Nephron (organoid): ENCODE measurements at regions not wholly inside any gene's neighbourhood (a gene's known extent, or its start where the extent isn't known, plus 50 kb on each side); places are given as distances from the start of the nearest gene placed in this dataset.

ENCODE experiments used
- H3K27ac Mint-ChIP-seq, 3 experiments: 2 replicates each; pipeline ENCODE4 v1.8.0; 2020; ENCODE audit warnings: mixed read lengths in 3 of 3, mild to moderate bottlenecking in 2 of 3, moderate library complexity in 1 of 3
- H3K27me3 Mint-ChIP-seq: 2 replicates; pipeline ENCODE4 v1.8.0; 2021; ENCODE audit warnings: low read depth, mild to moderate bottlenecking, moderate library complexity, mixed read lengths
- H3K36me3 Mint-ChIP-seq: 2 replicates; pipeline ENCODE4 v1.8.0; 2020; ENCODE audit warnings: low read depth, mixed read lengths
- H3K4me1 Mint-ChIP-seq: 2 replicates; pipeline ENCODE4 v1.8.0; 2020; ENCODE audit warnings: mixed read lengths
- H3K4me3 Mint-ChIP-seq, 3 experiments: 2 replicates each; pipeline ENCODE4 v1.8.0; 2020; ENCODE audit warnings: mild to moderate bottlenecking in 3 of 3, mixed read lengths in 3 of 3, moderate library complexity in 2 of 3
- H3K9me3 Mint-ChIP-seq: 2 replicates; pipeline ENCODE4 v1.8.0; 2020; ENCODE audit warnings: mixed read lengths
- CTCF ChIP-seq, 3 experiments: fragments of 200-600 bp; sonication (generic); IDR thresholded peaks; one replicate each; pipeline ENCODE4 v1.5.0; 2021; ENCODE audit warnings: antibody characterized with exemption in 3 of 3; ENCODE audit not compliant: unreplicated experiment in 3 of 3

- Mint-ChIP-seq H3K27ac (no peak overlapping the region), H3K27me3 (peaks cover 17% of the 10 kb centered on the region)
Observed at GRCh38 chr19:29106346-29106885, 106.5 kb downstream of the UQCRFS1 start.

GRCh38 chr19:29105629-29106292 lies 107.2 kb downstream of the UQCRFS1 start:
- H3K27me3 Mint-ChIP-seq, result peaks cover 17% of the 10 kb centered on the region
- H3K4me1 Mint-ChIP-seq, result no peaks in the 10 kb centered on the region
- no peak overlapping the region for H3K4me3 Mint-ChIP-seq
- TF ChIP-seq CTCF (IDR thresholded peaks at IDR 0.05; ENCODE audit: unreplicated experiment in 3 of 3), result no peak
- no peak overlapping the region for H3K27ac Mint-ChIP-seq
- H3K36me3 Mint-ChIP-seq, result no peaks in the 10 kb centered on the region
- no peaks in the 10 kb centered on the region for H3K9me3 Mint-ChIP-seq

More at GRCh38 chr19:29106346-29106885, 106.5 kb downstream of the UQCRFS1 start:
- Mint-ChIP-seq H3K4me3 (no peak overlapping the region), H3K36me3 (no peaks in the 10 kb centered on the region), H3K9me3 (no peaks in the 10 kb centered on the region), H3K4me1 (no peaks in the 10 kb centered on the region)
- no peak for TF ChIP-seq CTCF (IDR thresholded peaks at IDR 0.05; ENCODE audit: unreplicated experiment in 3 of 3)

- Mint-ChIP-seq H3K9me3 (peaks cover 2% of the 10 kb centered on the region), H3K4me1 (no peaks in the 10 kb centered on the region), H3K4me3 (no peak overlapping the region)
Observed at GRCh38 chr19:29104605-29105241, 108.2 kb downstream of the UQCRFS1 start.

GRCh38 chr19:29098863-29099481 lies 114.0 kb downstream of the UQCRFS1 start:
- TF ChIP-seq CTCF (IDR thresholded peaks at IDR 0.05; ENCODE audit: unreplicated experiment in 3 of 3), result no peak
- Mint-ChIP-seq H3K27me3 (peaks cover 16% of the 10 kb centered on the region), H3K9me3 (peaks cover 2% of the 10 kb centered on the region), H3K36me3 (no peaks in the 10 kb centered on the region), H3K27ac (no peak overlapping the region), H3K4me1 (no peaks in the 10 kb centered on the region), H3K4me3 (no peak overlapping the region)

More at GRCh38 chr19:29104605-29105241, 108.2 kb downstream of the UQCRFS1 start:
- H3K27ac Mint-ChIP-seq, result no peak overlapping the region
- TF ChIP-seq CTCF (IDR thresholded peaks at IDR 0.05; ENCODE audit: unreplicated experiment in 3 of 3), result no peak
- H3K36me3 Mint-ChIP-seq, result no peaks in the 10 kb centered on the region
- H3K27me3 Mint-ChIP-seq, result peaks cover 17% of the 10 kb centered on the region

- Mint-ChIP-seq H3K9me3 (peaks cover 2% of the 10 kb centered on the region), H3K36me3 (no peaks in the 10 kb centered on the region), H3K27me3 (peaks cover 10% of the 10 kb centered on the region), H3K4me1 (no peaks in the 10 kb centered on the region), H3K4me3 (no peak overlapping the region), H3K27ac (no peak overlapping the region)
- no peak for TF ChIP-seq CTCF (IDR thresholded peaks at IDR 0.05; ENCODE audit: unreplicated experiment in 3 of 3)
Observed at GRCh38 chr19:29098091-29098490, 114.9 kb downstream of the UQCRFS1 start.
